Ishikawa (cell line): ENCODE measurements at regions not wholly inside any gene's neighbourhood (a gene's known extent, or its start where the extent isn't known, plus 50 kb on each side); places are given as distances from the start of the nearest gene placed in this dataset.

Experiments used
- CEBPB ChIP-seq: IDR thresholded peaks from 2 replicates; pipeline ENCODE4 v1.6.1; 2012
- CREB1 ChIP-seq: IDR thresholded peaks from 2 replicates; pipeline ENCODE4 v1.6.1; 2012; ENCODE audit warnings: low read depth
- EGR1 ChIP-seq: IDR thresholded peaks from 2 replicates; pipeline ENCODE4 v1.6.1; 2012
- EP300 ChIP-seq: IDR thresholded peaks from 2 replicates; pipeline ENCODE4 v1.6.1; 2012; ENCODE audit warnings: borderline replicate concordance
- FOXM1 ChIP-seq: IDR thresholded peaks from 2 replicates; pipeline ENCODE4 v1.6.1; 2012; ENCODE audit warnings: low read depth, borderline replicate concordance
- MAX ChIP-seq: IDR thresholded peaks from 2 replicates; pipeline ENCODE4 v1.6.1; 2012
- NFIC ChIP-seq: IDR thresholded peaks from 2 replicates; pipeline ENCODE4 v1.6.1; 2012
- RAD21 ChIP-seq: IDR thresholded peaks from 2 replicates; pipeline ENCODE4 v1.6.1; 2012; ENCODE audit warnings: low read depth
- TAF1 ChIP-seq: IDR thresholded peaks from 2 replicates; pipeline ENCODE4 v1.6.1; 2012; ENCODE audit warnings: low read depth, mild to moderate bottlenecking
- TCF12 ChIP-seq: IDR thresholded peaks from 2 replicates; pipeline ENCODE4 v1.6.1; 2012; ENCODE audit warnings: low read depth
- TEAD4 ChIP-seq: IDR thresholded peaks from 2 replicates; pipeline ENCODE4 v1.6.1; 2012
- USF1 ChIP-seq: IDR thresholded peaks from 2 replicates; pipeline ENCODE4 v1.6.1; 2012
- YY1 ChIP-seq: IDR thresholded peaks from 2 replicates; pipeline ENCODE4 v1.6.1; 2012; ENCODE audit warnings: low read depth
- ZBTB7A ChIP-seq: IDR thresholded peaks from 2 replicates; pipeline ENCODE4 v1.6.1; 2012; ENCODE audit warnings: low read depth
- TF ChIP-seq, protein P1 (sequence below): IDR thresholded peaks from 2 replicates; pipeline ENCODE4 v1.6.1; 2012; ENCODE audit warnings: low read depth, mild to moderate bottlenecking

- TF ChIP-seq ZBTB7A (no peak), FOXM1 (no peak), USF1 (no peak), CEBPB (no peak), TAF1 (no peak), NFIC (no peak), EGR1 (no peak), RAD21 (no peak), YY1 (no peak), TEAD4 (no peak), MAX (no peak), CREB1 (no peak), EP300 (no peak)
- TF ChIP-seq, protein P1, sequence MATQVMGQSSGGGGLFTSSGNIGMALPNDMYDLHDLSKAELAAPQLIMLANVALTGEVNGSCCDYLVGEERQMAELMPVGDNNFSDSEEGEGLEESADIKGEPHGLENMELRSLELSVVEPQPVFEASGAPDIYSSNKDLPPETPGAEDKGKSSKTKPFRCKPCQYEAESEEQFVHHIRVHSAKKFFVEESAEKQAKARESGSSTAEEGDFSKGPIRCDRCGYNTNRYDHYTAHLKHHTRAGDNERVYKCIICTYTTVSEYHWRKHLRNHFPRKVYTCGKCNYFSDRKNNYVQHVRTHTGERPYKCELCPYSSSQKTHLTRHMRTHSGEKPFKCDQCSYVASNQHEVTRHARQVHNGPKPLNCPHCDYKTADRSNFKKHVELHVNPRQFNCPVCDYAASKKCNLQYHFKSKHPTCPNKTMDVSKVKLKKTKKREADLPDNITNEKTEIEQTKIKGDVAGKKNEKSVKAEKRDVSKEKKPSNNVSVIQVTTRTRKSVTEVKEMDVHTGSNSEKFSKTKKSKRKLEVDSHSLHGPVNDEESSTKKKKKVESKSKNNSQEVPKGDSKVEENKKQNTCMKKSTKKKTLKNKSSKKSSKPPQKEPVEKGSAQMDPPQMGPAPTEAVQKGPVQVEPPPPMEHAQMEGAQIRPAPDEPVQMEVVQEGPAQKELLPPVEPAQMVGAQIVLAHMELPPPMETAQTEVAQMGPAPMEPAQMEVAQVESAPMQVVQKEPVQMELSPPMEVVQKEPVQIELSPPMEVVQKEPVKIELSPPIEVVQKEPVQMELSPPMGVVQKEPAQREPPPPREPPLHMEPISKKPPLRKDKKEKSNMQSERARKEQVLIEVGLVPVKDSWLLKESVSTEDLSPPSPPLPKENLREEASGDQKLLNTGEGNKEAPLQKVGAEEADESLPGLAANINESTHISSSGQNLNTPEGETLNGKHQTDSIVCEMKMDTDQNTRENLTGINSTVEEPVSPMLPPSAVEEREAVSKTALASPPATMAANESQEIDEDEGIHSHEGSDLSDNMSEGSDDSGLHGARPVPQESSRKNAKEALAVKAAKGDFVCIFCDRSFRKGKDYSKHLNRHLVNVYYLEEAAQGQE, result no peak
Observed at GRCh38 chr16:87070657-87071056, 246.5 kb downstream of the C16orf95 start.

GRCh38 chr16:87072101-87072500, 245.1 kb downstream of the C16orf95 start:
- TF ChIP-seq RAD21 (no peak), CEBPB (no peak), TEAD4 (no peak), YY1 (no peak), EP300 (no peak), CREB1 (no peak), NFIC (no peak), FOXM1 (no peak), TAF1 (no peak), USF1 (no peak)
- TF ChIP-seq, protein P1, result no peak

- no peak for TF ChIP-seq TEAD4
Observed at GRCh38 chr16:87074641-87075318, 242.4 kb downstream of the C16orf95 start.

GRCh38 chr16:87075319-87075860, 241.8 kb downstream of the C16orf95 start:
- TF ChIP-seq TCF12, result no peak
- no peak for TF ChIP-seq ZBTB7A
- no peak for TF ChIP-seq EP300
- no peak for TF ChIP-seq RAD21
- no peak for TF ChIP-seq MAX
- TF ChIP-seq YY1, result no peak
- no peak for TF ChIP-seq USF1
- TF ChIP-seq TAF1, result no peak
- TF ChIP-seq FOXM1, result no peak
- no peak for TF ChIP-seq EGR1
- no peak for TF ChIP-seq TEAD4
- TF ChIP-seq CEBPB, result no peak
- TF ChIP-seq, protein P1, result no peak
- TF ChIP-seq NFIC, result no peak
- no peak for TF ChIP-seq CREB1
